ENCODE measurements at regions not wholly inside any gene's neighbourhood (a gene's known extent, or its start where the extent isn't known, plus 50 kb on each side); places are given as distances from the start of the nearest gene placed in this dataset.

DNA sequence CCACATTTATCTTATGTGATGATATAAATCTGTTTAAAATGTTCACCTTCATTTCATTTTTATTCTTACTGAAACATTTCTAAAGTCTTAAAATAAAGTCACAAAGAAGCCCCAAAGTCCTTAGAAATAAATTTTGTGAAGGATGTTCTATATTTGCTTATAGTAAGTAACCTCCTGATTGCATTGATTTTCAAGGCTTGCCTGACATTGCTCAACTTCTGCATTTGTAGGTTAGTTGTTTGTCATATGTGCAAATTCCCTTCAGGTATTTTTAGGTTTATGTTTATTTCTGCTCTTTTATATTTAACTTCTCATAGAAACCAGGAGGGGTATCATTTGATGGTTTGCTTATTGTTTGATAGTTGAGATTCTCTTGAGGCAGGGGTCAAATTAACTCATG lies 417.8 kb downstream of the ARL4A start:
- TF ChIP-seq TAF1 (IDR thresholded peaks at IDR 0.05; ENCODE audit: borderline replicate concordance, low read depth, low read length): no peak
- no peak for TF ChIP-seq POLR2A (IDR thresholded peaks at IDR 0.05; ENCODE audit: low read depth, low read length)
- TF ChIP-seq POLR2AphosphoS5 (IDR thresholded peaks at IDR 0.05; ENCODE audit: low read depth, low read length): no peak

Measured in GM12892 (cell line).